ENCODE measurements at regions not wholly inside any gene's neighbourhood (a gene's known extent, or its start where the extent isn't known, plus 50 kb on each side); places are given as distances from the start of the nearest gene placed in this dataset.

GRCh38 chr5:90056911-90057705 is 352.4 kb downstream of the CETN3 start:
- Histone ChIP-seq H4K20me1 (ENCODE audit: insufficient read depth, poor library complexity, severe bottlenecking) (no peaks in the 10 kb centered on the region), H2AFZ (peak overlapping the region; percentile 8), H3K36me3 (replicated peaks; ENCODE audit: insufficient read depth, low read depth) (no peaks in the 10 kb centered on the region), H3K9me3 (ENCODE audit: low read depth) (no peaks in the 10 kb centered on the region), H3K27me3 (no peaks in the 10 kb centered on the region), H3K79me2 (no peaks in the 10 kb centered on the region), H3K27ac (no peak overlapping the region), H3K4me3 (no peak overlapping the region), H3K9me2 (replicated peaks; ENCODE audit: insufficient read depth) (no peaks in the 10 kb centered on the region), H3K4me2 (peak overlapping the region; percentile 67), H3K4me1 (ENCODE audit: insufficient read depth) (peaks cover 14% of the 10 kb centered on the region)
- 44% methylated on average over 15 of the region's 15 CpGs for WGBS (ENCODE audit: low lambda C conversion rate, missing lambda C conversion rate)
- no peak for DNase-seq (ENCODE audit: low spot score)
- no peak for TF ChIP-seq EZH2phosphoT487 (IDR thresholded peaks at IDR 0.05; ENCODE audit: low read depth, severe bottlenecking, unreplicated experiment)
- TF ChIP-seq, protein P1, sequence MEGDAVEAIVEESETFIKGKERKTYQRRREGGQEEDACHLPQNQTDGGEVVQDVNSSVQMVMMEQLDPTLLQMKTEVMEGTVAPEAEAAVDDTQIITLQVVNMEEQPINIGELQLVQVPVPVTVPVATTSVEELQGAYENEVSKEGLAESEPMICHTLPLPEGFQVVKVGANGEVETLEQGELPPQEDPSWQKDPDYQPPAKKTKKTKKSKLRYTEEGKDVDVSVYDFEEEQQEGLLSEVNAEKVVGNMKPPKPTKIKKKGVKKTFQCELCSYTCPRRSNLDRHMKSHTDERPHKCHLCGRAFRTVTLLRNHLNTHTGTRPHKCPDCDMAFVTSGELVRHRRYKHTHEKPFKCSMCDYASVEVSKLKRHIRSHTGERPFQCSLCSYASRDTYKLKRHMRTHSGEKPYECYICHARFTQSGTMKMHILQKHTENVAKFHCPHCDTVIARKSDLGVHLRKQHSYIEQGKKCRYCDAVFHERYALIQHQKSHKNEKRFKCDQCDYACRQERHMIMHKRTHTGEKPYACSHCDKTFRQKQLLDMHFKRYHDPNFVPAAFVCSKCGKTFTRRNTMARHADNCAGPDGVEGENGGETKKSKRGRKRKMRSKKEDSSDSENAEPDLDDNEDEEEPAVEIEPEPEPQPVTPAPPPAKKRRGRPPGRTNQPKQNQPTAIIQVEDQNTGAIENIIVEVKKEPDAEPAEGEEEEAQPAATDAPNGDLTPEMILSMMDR (IDR thresholded peaks at IDR 0.05; ENCODE audit: poor library complexity): no peak
- no peak for TF ChIP-seq EZH2 (IDR thresholded peaks at IDR 0.05; ENCODE audit: borderline replicate concordance)

GRCh38 chr5:90055831-90056328 is 353.7 kb downstream of the CETN3 start:
- Histone ChIP-seq H3K27me3 (no peaks in the 10 kb centered on the region), H3K9me3 (ENCODE audit: low read depth) (no peaks in the 10 kb centered on the region), H4K20me1 (ENCODE audit: insufficient read depth, poor library complexity, severe bottlenecking) (no peaks in the 10 kb centered on the region), H3K4me1 (ENCODE audit: insufficient read depth) (peaks cover 14% of the 10 kb centered on the region), H3K79me2 (no peaks in the 10 kb centered on the region), H3K36me3 (replicated peaks; ENCODE audit: insufficient read depth, low read depth) (no peaks in the 10 kb centered on the region), H3K9me2 (replicated peaks; ENCODE audit: insufficient read depth) (no peaks in the 10 kb centered on the region), H3K27ac (peak overlapping the region; percentile 15), H3K4me3 (no peak overlapping the region), H3K4me2 (peak overlapping the region; percentile 67), H2AFZ (peak overlapping the region; percentile 7)
- peak; percentile 10 for DNase-seq (ENCODE audit: low spot score)
- 16% methylated on average over 9 of the region's 9 CpGs for WGBS (ENCODE audit: low lambda C conversion rate, missing lambda C conversion rate)
- TF ChIP-seq EZH2phosphoT487 (IDR thresholded peaks at IDR 0.05; ENCODE audit: low read depth, severe bottlenecking, unreplicated experiment): no peak
- TF ChIP-seq, protein P1 (IDR thresholded peaks at IDR 0.05; ENCODE audit: poor library complexity): no peak
- no peak for TF ChIP-seq EZH2 (IDR thresholded peaks at IDR 0.05; ENCODE audit: borderline replicate concordance)

- Histone ChIP-seq H3K36me3 (replicated peaks; ENCODE audit: insufficient read depth, low read depth) (no peaks in the 10 kb centered on the region), H3K27me3 (no peaks in the 10 kb centered on the region), H3K4me2 (no peak overlapping the region), H3K9me3 (ENCODE audit: low read depth) (no peaks in the 10 kb centered on the region), H3K4me3 (no peak overlapping the region), H3K27ac (no peak overlapping the region), H3K4me1 (ENCODE audit: insufficient read depth) (peaks cover 14% of the 10 kb centered on the region), H3K79me2 (no peaks in the 10 kb centered on the region), H2AFZ (no peak overlapping the region), H4K20me1 (ENCODE audit: insufficient read depth, poor library complexity, severe bottlenecking) (no peaks in the 10 kb centered on the region), H3K9me2 (replicated peaks; ENCODE audit: insufficient read depth) (no peaks in the 10 kb centered on the region)
- 90% methylated on average over 3 of the region's 3 CpGs for WGBS (ENCODE audit: low lambda C conversion rate, missing lambda C conversion rate)
- no peak for DNase-seq (ENCODE audit: low spot score)
- TF ChIP-seq EZH2phosphoT487 (IDR thresholded peaks at IDR 0.05; ENCODE audit: low read depth, severe bottlenecking, unreplicated experiment) (no peak), EZH2 (IDR thresholded peaks at IDR 0.05; ENCODE audit: borderline replicate concordance) (no peak)
- TF ChIP-seq, protein P1 (IDR thresholded peaks at IDR 0.05; ENCODE audit: poor library complexity): no peak
Observed at GRCh38 chr5:90054612-90055011, 354.9 kb downstream of the CETN3 start.
